Spleen (tissue), 7 donors: ENCODE measurements at regions not wholly inside any gene's neighbourhood (a gene's known extent, or its start where the extent isn't known, plus 50 kb on each side); places are given as distances from the start of the nearest gene placed in this dataset.

Source experiments
- CTCF ChIP-seq, 11 experiments: fragments of 200-600 bp in 7 of 11; fragments of 450-650 bp in 4 of 11; sonication (generic) in 4 of 11; IDR thresholded peaks in 8 of 11; conservative IDR thresholded peaks in 3 of 11; 1 replicate in 7 of 11; 2 replicates in 4 of 11; pipeline versions ENCODE4 v1.4.0 to v1.8.0; 2016 to 2021; ENCODE audit warnings: antibody characterized with exemption in 11 of 11, inconsistent platforms in 4 of 11, mild to moderate bottlenecking in 1 of 11
- POLR2AphosphoS5 ChIP-seq, 3 donors: sonication (generic); formaldehyde crosslinking; IDR thresholded peaks; one replicate each; pipeline ENCODE4 v1.5.1; 2017; ENCODE audit warnings: antibody characterized with exemption in 3 of 3
- donor health status: DM: no; HTN: no; CAD: no; lungs with moderate emphysema.
- donor health status: DM: no; HTN: no; CAD: no.
- donor health status: DM: no; HTN: no; CAD: no.

GRCh38 chr21:38088916-38089762 is 167.7 kb upstream of the KCNJ15 start:
- TF ChIP-seq POLR2AphosphoS5 (IDR thresholded peaks at IDR 0.05): no peak
- TF ChIP-seq CTCF (IDR thresholded peaks at IDR 0.05 in 8 of 11, conservative IDR thresholded peaks at IDR 0.05 in 3 of 11): no peak
